ENCODE measurements at regions not wholly inside any gene's neighbourhood (a gene's known extent, or its start where the extent isn't known, plus 50 kb on each side); places are given as distances from the start of the nearest gene placed in this dataset.
A peak's percentile ranks its signal among the peaks of the same experiment; 100 is the strongest.

DNA sequence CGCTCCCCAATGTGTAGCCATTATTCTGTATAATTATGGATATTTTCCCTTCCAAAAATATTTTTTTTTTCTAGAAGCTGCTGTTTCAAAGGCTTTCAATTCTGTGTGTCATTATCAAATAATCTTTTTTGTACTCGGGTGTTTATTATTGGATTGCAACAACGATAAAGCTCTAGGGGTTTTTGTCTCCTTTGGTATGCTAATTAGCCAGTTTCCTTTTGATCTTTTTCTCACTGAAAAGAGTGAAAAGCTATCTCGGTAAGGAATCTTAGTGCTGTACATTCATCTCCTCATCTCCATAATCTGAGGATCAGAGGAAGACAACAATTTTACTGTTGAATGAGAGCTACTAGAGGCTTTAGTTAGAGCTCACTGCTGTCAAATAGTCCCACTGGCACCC, 136.6 kb downstream of the OLFM4 start:
- Histone ChIP-seq H3K36me3 (no peaks in the 10 kb centered on the region), H3K4me3 (no peak overlapping the region), H3K27me3 (no peaks in the 10 kb centered on the region), H3K9me3 (no peaks in the 10 kb centered on the region), H3K27ac (no peak overlapping the region), H3K4me1 (no peaks in the 10 kb centered on the region)
- intact Hi-C loops (cut with DNase I; ENCODE audit: low total_unique reads) = no loop called here
- DNase-seq = no peak
- TF ChIP-seq, protein P1, sequence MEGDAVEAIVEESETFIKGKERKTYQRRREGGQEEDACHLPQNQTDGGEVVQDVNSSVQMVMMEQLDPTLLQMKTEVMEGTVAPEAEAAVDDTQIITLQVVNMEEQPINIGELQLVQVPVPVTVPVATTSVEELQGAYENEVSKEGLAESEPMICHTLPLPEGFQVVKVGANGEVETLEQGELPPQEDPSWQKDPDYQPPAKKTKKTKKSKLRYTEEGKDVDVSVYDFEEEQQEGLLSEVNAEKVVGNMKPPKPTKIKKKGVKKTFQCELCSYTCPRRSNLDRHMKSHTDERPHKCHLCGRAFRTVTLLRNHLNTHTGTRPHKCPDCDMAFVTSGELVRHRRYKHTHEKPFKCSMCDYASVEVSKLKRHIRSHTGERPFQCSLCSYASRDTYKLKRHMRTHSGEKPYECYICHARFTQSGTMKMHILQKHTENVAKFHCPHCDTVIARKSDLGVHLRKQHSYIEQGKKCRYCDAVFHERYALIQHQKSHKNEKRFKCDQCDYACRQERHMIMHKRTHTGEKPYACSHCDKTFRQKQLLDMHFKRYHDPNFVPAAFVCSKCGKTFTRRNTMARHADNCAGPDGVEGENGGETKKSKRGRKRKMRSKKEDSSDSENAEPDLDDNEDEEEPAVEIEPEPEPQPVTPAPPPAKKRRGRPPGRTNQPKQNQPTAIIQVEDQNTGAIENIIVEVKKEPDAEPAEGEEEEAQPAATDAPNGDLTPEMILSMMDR (IDR thresholded peaks at IDR 0.05) = no peak
- TF ChIP-seq POLR2A (IDR thresholded peaks at IDR 0.05) = no peak

DNA sequence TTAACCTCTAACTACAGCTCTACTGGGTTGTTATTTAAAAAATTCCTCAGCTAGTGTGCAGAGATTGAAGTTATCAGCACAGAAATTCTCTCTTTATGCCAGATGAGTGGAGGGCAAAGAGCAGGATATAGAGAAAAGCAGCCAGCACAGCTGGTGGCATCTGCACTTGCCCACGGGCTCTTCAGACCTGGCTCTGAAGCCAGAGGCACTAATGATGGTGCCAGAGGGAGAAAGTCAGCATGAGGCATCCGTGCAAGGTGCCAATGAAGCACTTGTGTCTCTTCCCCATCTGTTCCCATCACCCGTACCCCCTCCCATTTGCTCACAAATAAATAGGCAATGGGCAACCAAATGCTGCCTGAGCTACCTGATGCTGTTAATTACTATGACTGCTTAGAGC, 138.9 kb downstream of the OLFM4 start:
- intact Hi-C loops (cut with DNase I; ENCODE audit: low total_unique reads) = no loop called here
- Histone ChIP-seq H3K36me3 (no peaks in the 10 kb centered on the region), H3K4me1 (no peaks in the 10 kb centered on the region), H3K27me3 (no peaks in the 10 kb centered on the region), H3K4me3 (no peak overlapping the region), H3K9me3 (no peaks in the 10 kb centered on the region), H3K27ac (no peak overlapping the region)
- no peak for DNase-seq
- TF ChIP-seq POLR2A (IDR thresholded peaks at IDR 0.05) = no peak
- TF ChIP-seq, protein P1 (IDR thresholded peaks at IDR 0.05) = no peak

DNA sequence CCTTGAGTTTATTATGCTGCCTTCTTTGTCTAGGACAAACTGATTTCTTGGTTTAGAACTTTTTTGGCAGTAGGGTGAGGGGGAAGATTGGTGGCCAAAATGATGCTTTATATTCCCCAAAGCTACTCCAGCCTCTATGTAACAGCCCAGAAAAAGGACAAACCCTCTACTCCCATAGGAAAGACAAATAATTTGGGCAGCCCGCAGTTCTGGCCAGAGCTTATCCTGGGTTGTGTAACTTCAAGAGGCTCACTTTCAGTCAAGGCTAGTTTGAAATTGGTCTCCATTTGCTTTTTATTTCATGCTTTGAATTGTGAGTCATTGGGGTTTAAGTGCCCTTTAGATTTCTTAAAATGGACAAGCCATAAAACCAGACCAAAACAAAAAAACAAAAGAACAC, 142.3 kb downstream of the OLFM4 start:
- Histone ChIP-seq H3K36me3 (no peaks in the 10 kb centered on the region), H3K9me3 (no peaks in the 10 kb centered on the region), H3K27ac (no peak overlapping the region), H3K4me1 (no peaks in the 10 kb centered on the region), H3K27me3 (no peaks in the 10 kb centered on the region), H3K4me3 (no peak overlapping the region)
- TF ChIP-seq, protein P1 (IDR thresholded peaks at IDR 0.05) = no peak
- TF ChIP-seq POLR2A (IDR thresholded peaks at IDR 0.05) = no peak
- intact Hi-C loops (cut with DNase I; ENCODE audit: low total_unique reads) = no loop called here
- DNase-seq = peak in 1 of 2 donors; percentile 17

DNA sequence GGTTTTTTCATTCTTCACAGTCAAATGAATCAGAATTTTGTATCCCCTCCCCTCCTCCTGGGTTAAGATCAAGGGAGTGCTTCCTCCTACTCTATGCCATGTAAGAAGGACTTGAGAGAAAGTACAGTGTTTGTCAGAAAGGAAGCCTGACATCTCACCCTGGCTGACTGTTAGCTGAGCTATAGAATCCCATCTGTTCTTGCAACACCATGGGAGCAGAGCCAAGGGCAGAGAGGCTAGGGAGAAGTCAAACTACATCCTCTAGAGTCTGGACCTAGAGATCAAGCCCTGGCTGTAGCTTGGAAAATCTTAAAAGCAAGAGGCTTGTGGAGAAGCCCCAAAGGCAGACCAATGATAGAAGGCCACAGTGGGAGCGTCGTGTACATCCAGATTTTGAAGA, 145.9 kb downstream of the OLFM4 start:
- intact Hi-C loops (cut with DNase I; ENCODE audit: low total_unique reads) = no loop called here
- Histone ChIP-seq H3K9me3 (no peaks in the 10 kb centered on the region), H3K4me1 (no peaks in the 10 kb centered on the region), H3K27ac (no peak overlapping the region), H3K27me3 (no peaks in the 10 kb centered on the region), H3K36me3 (no peaks in the 10 kb centered on the region), H3K4me3 (no peak overlapping the region)
- TF ChIP-seq POLR2A (IDR thresholded peaks at IDR 0.05) = no peak
- TF ChIP-seq, protein P1 (IDR thresholded peaks at IDR 0.05) = no peak
- DNase-seq = peak in 1 of 2 donors; percentile 36

DNA sequence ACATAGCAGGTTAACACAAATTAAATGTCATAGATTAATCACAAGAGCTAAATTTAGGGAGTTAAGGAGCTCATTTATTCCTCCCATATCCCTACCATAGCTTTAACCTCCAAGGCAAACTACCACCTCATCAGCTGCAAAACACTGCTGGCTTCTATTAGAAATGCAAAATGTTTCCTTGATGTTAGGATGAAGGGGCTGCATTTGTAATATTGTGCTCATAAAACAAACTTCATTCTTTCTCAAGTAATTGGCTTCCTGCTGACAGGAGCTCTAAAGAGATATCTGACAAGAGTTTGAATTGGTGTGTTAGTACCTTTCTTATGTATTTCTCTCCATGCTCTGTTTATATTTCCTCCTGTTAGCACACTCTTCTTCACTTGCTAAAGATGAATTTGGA, 152.1 kb downstream of the OLFM4 start:
- TF ChIP-seq, protein P1 (IDR thresholded peaks at IDR 0.05) = no peak
- no peak for TF ChIP-seq POLR2A (IDR thresholded peaks at IDR 0.05)
- Histone ChIP-seq H3K4me1 (no peaks in the 10 kb centered on the region), H3K36me3 (no peaks in the 10 kb centered on the region), H3K27me3 (no peaks in the 10 kb centered on the region), H3K4me3 (no peak overlapping the region), H3K9me3 (no peaks in the 10 kb centered on the region), H3K27ac (no peak overlapping the region)
- intact Hi-C loops (cut with DNase I; ENCODE audit: low total_unique reads) = no loop called here
- no peak for DNase-seq

All from uterus (tissue), 3 donors.